ENCODE measurements at regions not wholly inside any gene's neighbourhood (a gene's known extent, or its start where the extent isn't known, plus 50 kb on each side); places are given as distances from the start of the nearest gene placed in this dataset.

GRCh38 chr14:34014936-34015335 is 64.1 kb upstream of the EGLN3 start:
- Histone ChIP-seq H3K4me3 (no peak overlapping the region), H3K36me3 (no peaks in the 10 kb centered on the region), H3K4me2 (no peak overlapping the region; a peak in 1 of 22 replicates), H3K27ac (peak overlapping the region in 3 of 11 experiments; percentile 50 to 78 (median 70); a peak in 3 of 22 replicates), H3K4me1 (peaks cover 8 to 30% (median 16%) of the 10 kb centered on the region in 10 experiments), H4K20me1 (no peaks in the 10 kb centered on the region), H3K27me3 (no peaks in the 10 kb centered on the region), H3K9ac (no peak overlapping the region), H3K9me3 (replicated peaks in 1 of 11) (no peaks in the 10 kb centered on the region; a peak in 1 of 22 replicates)
- no peak for TF ChIP-seq Cebpa-rat (IDR thresholded peaks at IDR 0.05)

GRCh38 chr14:34013721-34014060 is 62.8 kb upstream of the EGLN3 start:
- Histone ChIP-seq H3K9ac (peak overlapping the region in 4 of 11 experiments; percentile 12 to 59 (median 27); a peak in 8 of 22 replicates), H4K20me1 (no peaks in the 10 kb centered on the region), H3K4me1 (peaks cover 8 to 30% (median 16%) of the 10 kb centered on the region in 10 experiments), H3K36me3 (no peaks in the 10 kb centered on the region), H3K27ac (peak overlapping the region in 10 of 11 experiments; percentile 10 to 78 (median 56); a peak in 17 of 22 replicates), H3K27me3 (no peaks in the 10 kb centered on the region), H3K4me3 (no peak overlapping the region), H3K4me2 (peak overlapping the region; percentile 23 to 89 (median 64)), H3K9me3 (replicated peaks in 1 of 11) (no peaks in the 10 kb centered on the region; a peak in 1 of 22 replicates)
- 0 out of 22 replicates have a peak, but pooled peaks of 1 of the 11 experiments have one; percentile 6 for TF ChIP-seq Cebpa-rat (IDR thresholded peaks at IDR 0.05)

GRCh38 chr14:34012978-34013720 is 62.3 kb upstream of the EGLN3 start:
- Histone ChIP-seq H3K4me1 (peaks cover 8 to 34% (median 16%) of the 10 kb centered on the region in 10 experiments), H3K27ac (peak overlapping the region in 9 of 11 experiments; percentile 44 to 78 (median 61); a peak in 16 of 22 replicates), H3K36me3 (no peaks in the 10 kb centered on the region), H3K4me2 (peak overlapping the region; percentile 23 to 89 (median 64); a peak in 21 of 22 replicates), H3K9ac (peak overlapping the region in 3 of 11 experiments; percentile 12 to 59 (median 16); a peak in 6 of 22 replicates), H3K4me3 (no peak overlapping the region), H3K27me3 (no peaks in the 10 kb centered on the region), H3K9me3 (replicated peaks in 1 of 11) (no peaks in the 10 kb centered on the region; a peak in 1 of 22 replicates), H4K20me1 (no peaks in the 10 kb centered on the region)
- peak in 5 of 11 experiments; percentile 18 to 48 (median 24); a peak in 2 of 22 replicates for TF ChIP-seq Cebpa-rat (IDR thresholded peaks at IDR 0.05)

GRCh38 chr14:34012369-34012768 is 61.5 kb upstream of the EGLN3 start:
- H3K27me3 ChIP-seq: no peaks in the 10 kb centered on the region
- no peaks in the 10 kb centered on the region; a peak in 1 of 22 replicates for H3K9me3 ChIP-seq (replicated peaks in 1 of 11)
- no peak overlapping the region for H3K4me3 ChIP-seq
- no peak overlapping the region; a peak in 1 of 22 replicates for H3K9ac ChIP-seq
- peak overlapping the region in 5 of 11 experiments; percentile 50 to 78 (median 70); a peak in 9 of 22 replicates for H3K27ac ChIP-seq
- H3K4me1 ChIP-seq: peaks cover 8 to 42% (median 16%) of the 10 kb centered on the region in 10 experiments
- peak overlapping the region in 2 of 11 experiments; percentile 30 to 89; a peak in 4 of 22 replicates for H3K4me2 ChIP-seq
- H4K20me1 ChIP-seq: no peaks in the 10 kb centered on the region
- no peaks in the 10 kb centered on the region for H3K36me3 ChIP-seq
- TF ChIP-seq Cebpa-rat (IDR thresholded peaks at IDR 0.05): no peak

- Histone ChIP-seq H4K20me1 (no peaks in the 10 kb centered on the region), H3K4me3 (no peak overlapping the region), H3K27ac (no peak overlapping the region), H3K9me3 (replicated peaks in 1 of 11) (no peaks in the 10 kb centered on the region; a peak in 1 of 22 replicates), H3K4me2 (no peak overlapping the region), H3K27me3 (no peaks in the 10 kb centered on the region), H3K36me3 (no peaks in the 10 kb centered on the region), H3K9ac (no peak overlapping the region), H3K4me1 (peaks cover 8 to 44% (median 16%) of the 10 kb centered on the region in 10 experiments)
- 0 out of 22 replicates have a peak, but pooled peaks of 4 of the 11 experiments have one; percentile 12 to 49 (median 28) for TF ChIP-seq Cebpa-rat (IDR thresholded peaks at IDR 0.05)
Observed at GRCh38 chr14:34009956-34010355, 59.1 kb upstream of the EGLN3 start.

GRCh38 chr14:34007902-34008301 is 57.0 kb upstream of the EGLN3 start:
- H3K27me3 ChIP-seq: no peaks in the 10 kb centered on the region
- H3K27ac ChIP-seq: no peak overlapping the region
- no peak overlapping the region for H3K4me3 ChIP-seq
- no peaks in the 10 kb centered on the region; a peak in 1 of 22 replicates for H3K9me3 ChIP-seq (replicated peaks in 1 of 11)
- H4K20me1 ChIP-seq: no peaks in the 10 kb centered on the region
- H3K9ac ChIP-seq: no peak overlapping the region
- peak overlapping the region in 1 of 11 experiments; percentile 12; a peak in 2 of 22 replicates for H3K4me2 ChIP-seq
- TF ChIP-seq Cebpa-rat (IDR thresholded peaks at IDR 0.05): no peak
- H3K4me1 ChIP-seq: peaks cover 0 to 28% (median under 1%) of the 10 kb centered on the region in 10 experiments; a peak in 13 of 20 replicates
- H3K36me3 ChIP-seq: no peaks in the 10 kb centered on the region

GRCh38 chr14:34005901-34006300 is 55.0 kb upstream of the EGLN3 start:
- no peaks in the 10 kb centered on the region for H3K27me3 ChIP-seq
- no peak overlapping the region for H3K4me2 ChIP-seq
- H3K4me1 ChIP-seq: peaks cover 0 to 14% (median 0%) of the 10 kb centered on the region in 10 experiments; a peak in 2 of 20 replicates
- no peak overlapping the region for H3K9ac ChIP-seq
- no peaks in the 10 kb centered on the region for H3K36me3 ChIP-seq
- H4K20me1 ChIP-seq: no peaks in the 10 kb centered on the region
- H3K4me3 ChIP-seq: no peak overlapping the region
- TF ChIP-seq Cebpa-rat (IDR thresholded peaks at IDR 0.05): no peak
- H3K9me3 ChIP-seq (replicated peaks in 1 of 11): no peaks in the 10 kb centered on the region; a peak in 1 of 22 replicates
- no peak overlapping the region for H3K27ac ChIP-seq

- H3K4me2 ChIP-seq: no peak overlapping the region
- no peaks in the 10 kb centered on the region for H3K36me3 ChIP-seq
- peaks cover 0 to 14% (median 0%) of the 10 kb centered on the region in 10 experiments; a peak in 2 of 20 replicates for H3K4me1 ChIP-seq
- H3K4me3 ChIP-seq: no peak overlapping the region
- TF ChIP-seq Cebpa-rat (IDR thresholded peaks at IDR 0.05): no peak
- no peaks in the 10 kb centered on the region for H3K27me3 ChIP-seq
- no peak overlapping the region for H3K27ac ChIP-seq
- no peaks in the 10 kb centered on the region; a peak in 1 of 22 replicates for H3K9me3 ChIP-seq (replicated peaks in 1 of 11)
- H3K9ac ChIP-seq: no peak overlapping the region
- no peaks in the 10 kb centered on the region for H4K20me1 ChIP-seq
Observed at GRCh38 chr14:34004881-34005280, 54.0 kb upstream of the EGLN3 start.

- no peaks in the 10 kb centered on the region for H4K20me1 ChIP-seq
- TF ChIP-seq Cebpa-rat (IDR thresholded peaks at IDR 0.05): no peak
- no peaks in the 10 kb centered on the region for H3K27me3 ChIP-seq
Observed at GRCh38 chr14:34003691-34004090, 52.8 kb upstream of the EGLN3 start.

More at GRCh38 chr14:34003691-34004090, 52.8 kb upstream of the EGLN3 start:
- H3K4me2 ChIP-seq: no peak overlapping the region
- H3K4me1 ChIP-seq: peaks cover 0 to 14% (median 0%) of the 10 kb centered on the region in 10 experiments; a peak in 2 of 20 replicates
- H3K36me3 ChIP-seq: no peaks in the 10 kb centered on the region
- no peaks in the 10 kb centered on the region for H3K9me3 ChIP-seq (replicated peaks in 1 of 11)
- H3K4me3 ChIP-seq: no peak overlapping the region
- H3K9ac ChIP-seq: no peak overlapping the region
- no peak overlapping the region for H3K27ac ChIP-seq

All from BLaER1 treated with 17β-estradiol and CSF1 and Interleukin-3, amounts not matched to agents 10 nM and 100 nM (cell line).